ENCODE measurements at regions not wholly inside any gene's neighbourhood (a gene's known extent, or its start where the extent isn't known, plus 50 kb on each side); places are given as distances from the start of the nearest gene placed in this dataset.

GRCh38 chr1:163442231-163442879 lies 120.6 kb downstream of the NUF2 start:
- no peaks in the 10 kb centered on the region for H3K36me3 ChIP-seq
- H3K9me3 ChIP-seq = no peaks in the 10 kb centered on the region
- H3K27ac ChIP-seq = no peak overlapping the region
- no peak overlapping the region for H3K4me3 ChIP-seq
- no peak for ATAC-seq
- DNase-seq = no peak
- H3K27me3 ChIP-seq = no peaks in the 10 kb centered on the region
- intact Hi-C loops (cut with DNase I; ENCODE audit: low total_unique reads) (no loop called here), in situ Hi-C loops (cut with MboI; ENCODE audit: low sequenced_read_pairs in 4 of 4) (no loop called here)
- no peak for TF ChIP-seq POLR2A (IDR thresholded peaks at IDR 0.05)
- TF ChIP-seq, protein P1, sequence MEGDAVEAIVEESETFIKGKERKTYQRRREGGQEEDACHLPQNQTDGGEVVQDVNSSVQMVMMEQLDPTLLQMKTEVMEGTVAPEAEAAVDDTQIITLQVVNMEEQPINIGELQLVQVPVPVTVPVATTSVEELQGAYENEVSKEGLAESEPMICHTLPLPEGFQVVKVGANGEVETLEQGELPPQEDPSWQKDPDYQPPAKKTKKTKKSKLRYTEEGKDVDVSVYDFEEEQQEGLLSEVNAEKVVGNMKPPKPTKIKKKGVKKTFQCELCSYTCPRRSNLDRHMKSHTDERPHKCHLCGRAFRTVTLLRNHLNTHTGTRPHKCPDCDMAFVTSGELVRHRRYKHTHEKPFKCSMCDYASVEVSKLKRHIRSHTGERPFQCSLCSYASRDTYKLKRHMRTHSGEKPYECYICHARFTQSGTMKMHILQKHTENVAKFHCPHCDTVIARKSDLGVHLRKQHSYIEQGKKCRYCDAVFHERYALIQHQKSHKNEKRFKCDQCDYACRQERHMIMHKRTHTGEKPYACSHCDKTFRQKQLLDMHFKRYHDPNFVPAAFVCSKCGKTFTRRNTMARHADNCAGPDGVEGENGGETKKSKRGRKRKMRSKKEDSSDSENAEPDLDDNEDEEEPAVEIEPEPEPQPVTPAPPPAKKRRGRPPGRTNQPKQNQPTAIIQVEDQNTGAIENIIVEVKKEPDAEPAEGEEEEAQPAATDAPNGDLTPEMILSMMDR (IDR thresholded peaks at IDR 0.05 in 4 of 5, conservative IDR thresholded peaks at IDR 0.05 in 1 of 5) = no peak
- H3K4me1 ChIP-seq = no peaks in the 10 kb centered on the region

DNA sequence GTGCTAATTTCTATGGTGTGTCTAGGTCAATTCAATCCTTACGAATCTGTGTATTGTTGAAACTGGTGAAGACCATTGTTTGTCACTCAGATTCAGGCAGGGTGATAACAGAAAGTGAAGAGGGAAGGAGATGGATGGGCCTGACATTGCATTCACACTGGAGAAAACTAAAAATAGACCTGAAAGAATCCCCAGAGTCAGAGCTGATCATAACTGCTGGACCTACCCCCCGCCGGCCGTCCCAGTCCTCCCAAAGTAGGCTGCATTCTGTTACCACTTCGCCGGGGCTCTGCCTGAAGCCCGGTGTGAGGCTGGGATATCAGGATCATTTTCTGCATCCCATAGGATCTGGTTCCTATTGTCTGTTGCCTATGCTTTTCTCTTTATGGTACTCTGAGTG lies 121.1 kb downstream of the NUF2 start:
- in situ Hi-C loops (cut with MboI; ENCODE audit: low sequenced_read_pairs in 4 of 4) (no loop called here), intact Hi-C loops (cut with DNase I; ENCODE audit: low total_unique reads) (no loop called here)
- Histone ChIP-seq H3K9me3 (no peaks in the 10 kb centered on the region), H3K36me3 (no peaks in the 10 kb centered on the region), H3K4me3 (no peak overlapping the region), H3K27ac (no peak overlapping the region), H3K27me3 (no peaks in the 10 kb centered on the region), H3K4me1 (no peaks in the 10 kb centered on the region)
- ATAC-seq = no peak
- no peak for TF ChIP-seq POLR2A (IDR thresholded peaks at IDR 0.05)
- TF ChIP-seq, protein P1 (IDR thresholded peaks at IDR 0.05 in 4 of 5, conservative IDR thresholded peaks at IDR 0.05 in 1 of 5) = no peak
- DNase-seq = no peak

DNA sequence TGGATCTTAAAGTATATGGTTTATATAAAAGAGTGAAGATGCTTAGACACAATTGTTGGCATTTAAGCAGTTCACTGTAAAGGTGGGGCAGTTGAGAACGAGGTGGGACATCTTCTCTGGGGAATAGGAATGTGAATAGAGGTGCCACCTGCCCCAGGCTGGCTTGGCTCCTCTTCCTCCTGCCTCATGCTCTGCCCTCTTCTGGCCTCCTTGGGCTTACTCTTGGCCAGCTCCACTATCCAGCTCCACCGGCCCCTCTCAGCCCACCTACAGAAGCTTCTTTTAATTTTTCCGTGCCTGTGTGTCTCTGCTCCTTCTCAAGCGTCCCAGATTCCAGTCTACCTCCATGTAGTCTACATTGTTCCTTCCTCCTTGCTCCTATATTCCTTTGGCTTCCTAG lies 122.1 kb downstream of the NUF2 start:
- no peaks in the 10 kb centered on the region for H3K4me1 ChIP-seq
- no peaks in the 10 kb centered on the region for H3K36me3 ChIP-seq
- TF ChIP-seq, protein P1 (IDR thresholded peaks at IDR 0.05 in 4 of 5, conservative IDR thresholded peaks at IDR 0.05 in 1 of 5) = no peak
- no peak for TF ChIP-seq POLR2A (IDR thresholded peaks at IDR 0.05)
- intact Hi-C loops (cut with DNase I; ENCODE audit: low total_unique reads) (no loop called here), in situ Hi-C loops (cut with MboI; ENCODE audit: low sequenced_read_pairs in 4 of 4) (no loop called here)
- no peaks in the 10 kb centered on the region for H3K27me3 ChIP-seq
- no peak overlapping the region for H3K27ac ChIP-seq
- H3K4me3 ChIP-seq = no peak overlapping the region
- DNase-seq = no peak
- H3K9me3 ChIP-seq = no peaks in the 10 kb centered on the region
- no peak for ATAC-seq

GRCh38 chr1:163444665-163445064 lies 122.9 kb downstream of the NUF2 start:
- H3K9me3 ChIP-seq = no peaks in the 10 kb centered on the region
- H3K27ac ChIP-seq = no peak overlapping the region
- H3K36me3 ChIP-seq = no peaks in the 10 kb centered on the region
- DNase-seq (no peak), ATAC-seq (no peak)
- in situ Hi-C loops (cut with MboI; ENCODE audit: low sequenced_read_pairs in 4 of 4) (no loop called here), intact Hi-C loops (cut with DNase I; ENCODE audit: low total_unique reads) (no loop called here)
- no peak overlapping the region for H3K4me3 ChIP-seq
- no peak for TF ChIP-seq POLR2A (IDR thresholded peaks at IDR 0.05)
- no peaks in the 10 kb centered on the region for H3K27me3 ChIP-seq
- H3K4me1 ChIP-seq = no peaks in the 10 kb centered on the region

DNA sequence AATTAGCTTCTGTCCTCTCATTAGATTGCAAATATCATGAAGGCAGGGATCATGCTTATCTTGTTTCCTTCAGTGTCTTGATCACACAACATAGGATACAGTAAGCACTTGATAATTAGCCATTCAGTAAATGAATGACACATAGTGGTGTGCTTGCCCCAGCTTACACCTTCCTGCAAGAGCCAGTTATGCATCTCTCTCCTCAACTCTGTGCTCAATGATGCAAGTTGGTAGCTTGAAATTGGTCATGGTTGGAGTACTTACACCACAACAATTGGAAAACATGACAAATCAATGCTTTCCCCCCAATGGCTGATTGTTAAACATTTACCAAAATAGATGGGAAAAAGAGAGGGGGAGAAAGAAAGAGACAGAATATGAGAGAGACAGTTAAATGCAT lies 129.2 kb downstream of the NUF2 start:
- Histone ChIP-seq H3K27ac (no peak overlapping the region), H3K27me3 (no peaks in the 10 kb centered on the region), H3K4me1 (no peaks in the 10 kb centered on the region), H3K36me3 (no peaks in the 10 kb centered on the region), H3K4me3 (no peak overlapping the region), H3K9me3 (no peaks in the 10 kb centered on the region)
- intact Hi-C loops (cut with DNase I; ENCODE audit: low total_unique reads) = no loop called here
- ATAC-seq (no peak), DNase-seq (no peak)
- in situ Hi-C loops (cut with MboI; ENCODE audit: low sequenced_read_pairs in 4 of 4) = no loop called here
- TF ChIP-seq POLR2A (IDR thresholded peaks at IDR 0.05) = no peak
- TF ChIP-seq, protein P1 (IDR thresholded peaks at IDR 0.05 in 4 of 5, conservative IDR thresholded peaks at IDR 0.05 in 1 of 5) = no peak

Measured in gastrocnemius medialis (tissue), 4 donors.